ENCODE measurements at regions not wholly inside any gene's neighbourhood (a gene's known extent, or its start where the extent isn't known, plus 50 kb on each side); places are given as distances from the start of the nearest gene placed in this dataset.

- no peak for TF ChIP-seq CTCF (IDR thresholded peaks at IDR 0.05 in 8 of 11, conservative IDR thresholded peaks at IDR 0.05 in 3 of 11)
- TF ChIP-seq POLR2AphosphoS5 (IDR thresholded peaks at IDR 0.05), result peak in 1 of 3 donors; percentile 42
These were observed 82.7 kb upstream of the C1GALT1 start for GRCh38 chr7:7099584-7100014.
